HFFc6 (cell line): ENCODE measurements at regions not wholly inside any gene's neighbourhood (a gene's known extent, or its start where the extent isn't known, plus 50 kb on each side); places are given as distances from the start of the nearest gene placed in this dataset.
"Not testable (repeated sequence)": the region's sequence is repeated elsewhere in the genome, so short reads cannot be mapped to it uniquely, and the experiment has no call there.

Source experiments
- DNase-seq: peaks from one replicate; pipeline ENCODE4 v3.0.0-alpha.2; 2018
- H3K27ac Mint-ChIP-seq: 2 replicates; pipeline ENCODE4 v1.8.0; 2020; ENCODE audit warnings: mild to moderate bottlenecking, mixed read lengths
- H3K27me3 Mint-ChIP-seq: 2 replicates; pipeline ENCODE4 v1.8.0; 2021; ENCODE audit warnings: mild to moderate bottlenecking, moderate library complexity, mixed read lengths; ENCODE audit not compliant: insufficient read depth
- H3K36me3 Mint-ChIP-seq: 2 replicates; pipeline ENCODE4 v1.8.0; 2021; ENCODE audit warnings: low read depth, mixed read lengths
- H3K4me1 Mint-ChIP-seq: 2 replicates; pipeline ENCODE4 v1.8.0; 2020; ENCODE audit warnings: low read depth, mixed read lengths
- H3K4me3 Mint-ChIP-seq: 2 replicates; pipeline ENCODE4 v1.8.0; 2020; ENCODE audit warnings: mild to moderate bottlenecking, moderate library complexity, mixed read lengths
- H3K9me3 Mint-ChIP-seq: 2 replicates; pipeline ENCODE4 v1.8.0; 2020; ENCODE audit warnings: mild to moderate bottlenecking, mixed read lengths
- TF ChIP-seq, protein P1 (sequence below): fragments of 200-600 bp; sonication (generic); IDR thresholded peaks from 2 replicates; pipeline ENCODE4 v1.5.0; 2021; ENCODE audit warnings: antibody characterized with exemption, mild to moderate bottlenecking

DNA sequence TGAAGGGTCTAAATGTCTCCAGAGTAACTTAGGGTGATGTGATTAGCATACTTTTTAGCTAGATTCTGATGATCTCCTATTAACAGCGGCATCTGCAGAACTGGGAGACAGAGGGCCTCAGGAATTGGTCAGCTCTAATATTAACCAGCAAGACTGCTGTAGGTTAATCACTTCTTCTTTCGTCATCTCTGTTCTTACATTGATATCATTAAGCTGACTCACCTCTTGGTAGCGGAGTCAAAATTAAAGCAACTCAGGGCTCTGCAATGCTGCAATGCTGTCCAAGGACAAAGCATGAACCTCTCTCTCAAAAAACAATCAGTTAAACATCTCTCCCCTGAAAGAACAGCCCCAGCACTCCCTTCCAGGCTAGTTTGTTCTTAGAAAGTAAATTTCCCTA is 57.5 kb upstream of the TRA2B start:
- DNase-seq, result peak; percentile 81
- Mint-ChIP-seq H3K4me1 (peaks cover 35% of the 10 kb centered on the region), H3K27ac (no peak overlapping the region), H3K27me3 (peaks cover 30% of the 10 kb centered on the region), H3K9me3 (no peaks in the 10 kb centered on the region), H3K4me3 (no peak overlapping the region), H3K36me3 (no peaks in the 10 kb centered on the region)
- TF ChIP-seq, protein P1, sequence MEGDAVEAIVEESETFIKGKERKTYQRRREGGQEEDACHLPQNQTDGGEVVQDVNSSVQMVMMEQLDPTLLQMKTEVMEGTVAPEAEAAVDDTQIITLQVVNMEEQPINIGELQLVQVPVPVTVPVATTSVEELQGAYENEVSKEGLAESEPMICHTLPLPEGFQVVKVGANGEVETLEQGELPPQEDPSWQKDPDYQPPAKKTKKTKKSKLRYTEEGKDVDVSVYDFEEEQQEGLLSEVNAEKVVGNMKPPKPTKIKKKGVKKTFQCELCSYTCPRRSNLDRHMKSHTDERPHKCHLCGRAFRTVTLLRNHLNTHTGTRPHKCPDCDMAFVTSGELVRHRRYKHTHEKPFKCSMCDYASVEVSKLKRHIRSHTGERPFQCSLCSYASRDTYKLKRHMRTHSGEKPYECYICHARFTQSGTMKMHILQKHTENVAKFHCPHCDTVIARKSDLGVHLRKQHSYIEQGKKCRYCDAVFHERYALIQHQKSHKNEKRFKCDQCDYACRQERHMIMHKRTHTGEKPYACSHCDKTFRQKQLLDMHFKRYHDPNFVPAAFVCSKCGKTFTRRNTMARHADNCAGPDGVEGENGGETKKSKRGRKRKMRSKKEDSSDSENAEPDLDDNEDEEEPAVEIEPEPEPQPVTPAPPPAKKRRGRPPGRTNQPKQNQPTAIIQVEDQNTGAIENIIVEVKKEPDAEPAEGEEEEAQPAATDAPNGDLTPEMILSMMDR, result no peak

DNA sequence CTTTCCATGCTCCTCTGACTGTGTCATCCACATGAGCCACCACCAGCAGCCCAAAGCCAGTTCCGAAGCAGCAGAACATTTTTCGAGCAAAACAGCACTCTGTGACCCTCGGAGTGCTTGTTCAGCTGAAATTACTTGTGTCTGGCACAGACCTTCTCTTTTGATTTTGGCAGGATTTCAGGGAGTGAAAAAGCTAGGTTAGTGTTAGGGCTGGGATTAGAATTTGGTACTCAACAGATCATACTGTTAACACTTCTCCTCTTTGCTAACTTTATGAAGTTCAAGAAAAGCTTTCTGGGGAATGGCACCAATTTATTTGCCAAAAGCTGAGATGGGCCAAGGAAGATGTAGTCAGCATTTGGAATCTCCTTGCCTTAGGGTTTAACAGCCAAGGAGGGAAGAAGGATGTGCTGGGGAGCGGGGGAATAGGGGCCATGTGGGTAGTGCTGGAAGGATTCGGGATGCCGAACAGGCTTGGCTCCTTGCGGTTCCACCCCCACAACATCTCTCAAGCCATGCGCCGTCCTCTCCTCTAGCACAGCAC is 55.1 kb upstream of the TRA2B start:
- Mint-ChIP-seq H3K27ac (peak overlapping the region; percentile 68), H3K4me1 (peaks cover 35% of the 10 kb centered on the region), H3K9me3 (no peaks in the 10 kb centered on the region), H3K36me3 (no peaks in the 10 kb centered on the region), H3K27me3 (peaks cover 27% of the 10 kb centered on the region), H3K4me3 (peak overlapping the region; percentile 57)
- TF ChIP-seq, protein P1, result no peak
- DNase-seq, result peak; percentile 56

DNA sequence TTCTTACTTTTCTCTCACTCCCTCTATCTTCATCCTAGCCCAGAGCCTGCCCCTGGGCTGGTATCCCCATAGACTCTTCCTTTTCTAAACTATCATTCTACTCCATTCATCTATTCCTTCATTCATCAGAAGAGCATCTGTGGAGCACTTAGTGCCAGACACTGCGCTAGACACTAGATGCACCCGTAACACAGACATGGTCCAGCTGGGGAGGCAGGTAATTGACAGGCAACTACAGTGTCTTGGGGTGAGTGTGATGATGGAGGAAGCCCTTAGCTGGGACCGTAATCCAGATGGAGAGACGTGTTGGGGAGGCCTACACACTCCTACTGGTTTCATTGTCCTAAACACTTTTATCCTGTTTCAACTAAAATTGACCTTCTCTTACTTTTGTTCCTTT is 53.2 kb upstream of the TRA2B start:
- H3K4me1 Mint-ChIP-seq, result peaks cover 33% of the 10 kb centered on the region
- DNase-seq, H3K36me3 Mint-ChIP-seq, H3K9me3 Mint-ChIP-seq, H3K4me3 Mint-ChIP-seq, H3K27ac Mint-ChIP-seq: not testable (repeated sequence)
- peaks cover 29% of the 10 kb centered on the region for H3K27me3 Mint-ChIP-seq

DNA sequence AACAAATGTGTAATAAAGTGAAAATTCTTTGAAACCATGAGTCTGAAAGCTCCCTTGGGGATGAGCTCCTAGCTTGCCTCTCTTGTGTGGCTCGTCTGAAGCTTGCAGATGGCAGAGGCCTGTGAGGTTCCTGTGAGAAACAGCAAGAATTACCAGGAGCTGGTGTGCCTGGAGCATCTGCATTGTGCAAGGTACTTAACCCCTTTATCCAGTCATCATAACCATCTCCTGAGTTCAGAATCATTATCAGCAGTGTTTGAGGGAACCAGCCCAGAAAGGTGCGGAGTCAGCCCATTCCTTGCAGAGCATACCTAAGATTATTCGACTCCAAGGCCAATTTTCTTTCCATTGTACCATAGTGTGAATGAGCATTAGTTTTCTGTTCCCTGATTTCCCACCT is 51.7 kb upstream of the TRA2B start:
- H3K27ac Mint-ChIP-seq, result no peak overlapping the region
- TF ChIP-seq, protein P1, result no peak
- no peaks in the 10 kb centered on the region for H3K9me3 Mint-ChIP-seq
- DNase-seq, result no peak
- no peaks in the 10 kb centered on the region for H3K36me3 Mint-ChIP-seq
- H3K4me1 Mint-ChIP-seq, result peaks cover 19% of the 10 kb centered on the region
- no peak overlapping the region for H3K4me3 Mint-ChIP-seq
- H3K27me3 Mint-ChIP-seq, result peaks cover 29% of the 10 kb centered on the region

DNA sequence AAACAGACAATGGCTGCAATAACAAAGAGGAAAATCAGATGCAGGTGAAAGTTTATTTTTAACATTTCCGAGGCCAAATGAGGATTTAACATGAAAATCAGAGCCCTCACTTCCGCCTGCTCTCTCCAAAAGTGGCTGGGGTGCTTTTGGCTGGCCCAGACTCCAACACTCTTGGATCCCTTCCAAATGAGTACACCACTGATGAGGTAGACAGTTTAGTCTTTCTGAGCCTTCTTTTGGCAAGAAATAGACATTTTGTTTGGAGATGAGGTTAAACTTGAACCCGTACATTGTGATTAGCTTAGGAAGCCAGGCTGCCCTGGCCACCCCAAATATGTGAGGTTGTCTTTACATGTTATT is 51.0 kb upstream of the TRA2B start:
- Mint-ChIP-seq H3K36me3 (no peaks in the 10 kb centered on the region), H3K9me3 (no peaks in the 10 kb centered on the region), H3K27me3 (peaks cover 29% of the 10 kb centered on the region), H3K4me1 (peaks cover 21% of the 10 kb centered on the region), H3K4me3 (no peak overlapping the region), H3K27ac (no peak overlapping the region)
- no peak for DNase-seq
- TF ChIP-seq, protein P1, result no peak

DNA sequence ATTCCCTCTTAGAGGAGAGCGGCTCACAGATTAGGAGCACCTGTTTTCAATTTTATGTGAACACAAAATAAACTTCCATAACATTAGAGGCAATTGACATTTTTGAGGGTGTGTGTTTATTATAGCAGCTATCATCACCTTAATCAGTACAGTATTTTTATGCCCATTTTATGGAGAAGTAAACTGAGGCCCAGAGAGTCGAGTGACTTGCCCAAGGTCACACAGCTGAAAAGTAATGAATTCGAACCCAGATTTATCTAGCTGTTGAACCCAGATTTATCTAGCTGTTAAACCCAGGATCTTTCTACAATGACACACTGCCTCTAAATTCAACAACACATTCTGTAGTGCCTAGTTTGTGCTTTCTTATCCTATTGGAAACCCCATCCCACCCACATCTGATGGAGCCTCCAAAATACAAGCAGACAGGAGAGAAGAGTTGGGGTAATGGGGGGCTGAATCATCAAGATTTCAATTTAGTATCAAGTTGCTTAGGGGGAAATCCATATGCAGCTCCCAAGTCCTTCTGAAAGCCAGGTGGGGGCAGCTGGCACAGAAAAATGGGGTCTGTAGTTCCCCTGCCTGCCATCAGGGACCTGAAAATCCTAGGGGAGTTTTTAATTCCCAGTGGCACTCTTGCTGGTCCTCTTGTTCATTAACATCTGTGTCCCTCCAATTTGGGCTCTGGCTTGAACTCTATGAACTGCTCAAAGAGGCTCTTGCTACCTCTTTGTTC is 50.4 kb upstream of the TRA2B start:
- peaks cover 21% of the 10 kb centered on the region for H3K4me1 Mint-ChIP-seq
- DNase-seq, result no peak
- H3K9me3 Mint-ChIP-seq, result no peaks in the 10 kb centered on the region
- H3K36me3 Mint-ChIP-seq, result no peaks in the 10 kb centered on the region
- H3K27me3 Mint-ChIP-seq, result peaks cover 34% of the 10 kb centered on the region
- TF ChIP-seq, protein P1, result peak; percentile 36
- no peak overlapping the region for H3K27ac Mint-ChIP-seq
- H3K4me3 Mint-ChIP-seq, result no peak overlapping the region
